ENCODE measurements at regions not wholly inside any gene's neighbourhood (a gene's known extent, or its start where the extent isn't known, plus 50 kb on each side); places are given as distances from the start of the nearest gene placed in this dataset.

GRCh38 chr6:108734271-108734922, 113.8 kb upstream of the ARMC2 start:
- in situ Hi-C loops (cut with HindIII; ENCODE audit: low sequenced_read_pairs): no loop called here

DNA sequence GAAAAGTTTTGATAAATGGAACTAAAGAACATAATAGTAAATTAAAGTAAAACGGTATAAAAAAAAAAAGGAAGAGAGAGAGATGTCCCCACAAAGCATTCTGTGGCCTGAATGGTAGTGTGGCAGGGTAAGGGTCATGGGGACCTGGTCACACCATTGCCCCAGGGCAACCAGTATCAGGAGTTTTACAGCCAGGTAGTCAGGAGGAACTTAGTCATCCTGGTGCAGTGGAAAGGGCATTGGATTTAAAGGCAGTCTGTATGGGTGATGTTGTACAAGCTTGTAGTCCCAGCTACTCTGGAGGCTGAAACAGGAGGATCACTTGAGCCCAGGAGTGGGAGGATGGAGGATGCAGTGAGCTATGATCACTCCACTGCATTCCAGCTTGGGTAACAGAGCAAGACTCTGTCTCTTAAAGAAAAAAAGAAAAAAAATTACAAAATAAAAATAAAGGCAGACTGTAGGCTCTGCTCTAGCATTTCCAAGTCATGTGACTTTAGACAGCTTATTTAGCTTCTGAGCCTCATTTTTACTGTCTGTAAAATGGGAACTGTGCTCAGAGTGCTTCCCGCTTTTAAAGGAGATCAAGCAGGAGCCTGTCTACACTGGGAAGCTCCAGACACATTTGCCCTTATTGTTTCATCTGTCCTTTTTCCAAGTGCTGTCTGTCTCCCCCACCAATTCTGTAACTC, 112.8 kb upstream of the ARMC2 start:
- in situ Hi-C loops (cut with HindIII; ENCODE audit: low sequenced_read_pairs): no loop called here

DNA sequence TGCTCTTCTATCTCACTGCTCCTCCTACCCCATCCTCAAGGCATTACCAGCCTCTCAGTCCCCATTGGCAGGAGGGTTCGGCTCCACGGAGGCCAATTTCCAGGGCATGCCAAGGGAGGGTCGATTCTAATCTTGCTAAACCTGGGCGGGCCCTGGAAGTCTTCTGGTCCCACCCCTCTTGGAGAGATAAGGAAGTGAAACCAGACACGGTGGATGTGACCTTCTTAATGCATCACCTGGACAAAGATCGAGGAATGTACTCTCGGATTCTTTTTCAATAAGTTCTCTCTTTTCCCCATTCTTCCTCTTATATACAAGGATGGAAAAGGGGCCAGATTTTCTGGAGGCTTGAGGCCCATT, 112.2 kb upstream of the ARMC2 start:
- in situ Hi-C loops (cut with HindIII; ENCODE audit: low sequenced_read_pairs): no loop called here

- in situ Hi-C loops (cut with HindIII; ENCODE audit: low sequenced_read_pairs): no loop called here
Measured at GRCh38 chr6:108736832-108737231, 111.4 kb upstream of the ARMC2 start.

DNA sequence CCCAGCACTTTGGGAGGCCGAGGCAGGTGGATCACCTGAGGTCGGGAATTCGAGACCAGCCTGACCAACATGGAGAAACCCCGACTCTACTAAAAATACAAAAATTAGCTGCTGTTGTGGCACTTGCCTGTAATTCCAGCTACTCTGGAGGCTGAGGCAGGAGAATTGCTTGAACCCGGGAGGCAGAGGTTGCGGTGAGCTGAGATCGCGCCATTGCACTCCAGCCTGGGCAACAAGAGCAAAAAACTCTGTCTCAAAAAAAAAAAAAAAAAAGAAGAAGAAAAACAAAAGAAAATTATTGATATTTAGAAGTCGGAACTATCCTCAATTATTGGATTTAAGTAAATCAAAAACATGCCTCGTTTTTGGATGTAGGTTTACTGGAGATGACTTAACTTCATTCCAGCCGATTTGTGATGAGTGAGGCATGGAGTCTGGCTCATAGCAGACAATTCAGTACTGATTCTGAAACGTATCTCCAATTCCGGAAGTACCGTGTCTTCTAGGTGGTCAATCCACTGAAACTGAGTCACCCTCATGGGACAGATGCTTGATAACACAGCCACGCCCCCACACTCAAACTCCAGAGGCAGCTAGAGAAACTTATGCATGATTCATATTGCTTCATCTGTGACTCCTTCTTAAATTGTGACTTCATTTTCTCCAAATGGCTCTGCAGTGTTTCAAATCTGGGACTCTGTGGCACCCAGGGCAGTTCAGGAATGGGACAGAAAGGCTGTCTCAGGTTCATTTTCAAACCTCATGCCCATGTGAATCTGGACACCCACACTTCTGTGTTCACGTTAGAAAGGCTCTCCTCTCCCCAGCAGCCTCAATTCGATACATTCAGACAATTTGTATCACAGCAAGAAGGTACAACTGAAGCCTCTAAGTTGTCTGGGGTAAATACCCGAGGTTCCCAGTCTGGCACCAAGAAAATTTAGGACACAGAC, 110.4 kb upstream of the ARMC2 start:
- in situ Hi-C loops (cut with HindIII; ENCODE audit: low sequenced_read_pairs): no loop called here

- in situ Hi-C loops (cut with HindIII; ENCODE audit: low sequenced_read_pairs): no loop called here
Measured at GRCh38 chr6:108738684-108739416, 109.4 kb upstream of the ARMC2 start.

GRCh38 chr6:108739496-108740330, 108.5 kb upstream of the ARMC2 start:
- in situ Hi-C loops (cut with HindIII; ENCODE audit: low sequenced_read_pairs): no loop called here

DNA sequence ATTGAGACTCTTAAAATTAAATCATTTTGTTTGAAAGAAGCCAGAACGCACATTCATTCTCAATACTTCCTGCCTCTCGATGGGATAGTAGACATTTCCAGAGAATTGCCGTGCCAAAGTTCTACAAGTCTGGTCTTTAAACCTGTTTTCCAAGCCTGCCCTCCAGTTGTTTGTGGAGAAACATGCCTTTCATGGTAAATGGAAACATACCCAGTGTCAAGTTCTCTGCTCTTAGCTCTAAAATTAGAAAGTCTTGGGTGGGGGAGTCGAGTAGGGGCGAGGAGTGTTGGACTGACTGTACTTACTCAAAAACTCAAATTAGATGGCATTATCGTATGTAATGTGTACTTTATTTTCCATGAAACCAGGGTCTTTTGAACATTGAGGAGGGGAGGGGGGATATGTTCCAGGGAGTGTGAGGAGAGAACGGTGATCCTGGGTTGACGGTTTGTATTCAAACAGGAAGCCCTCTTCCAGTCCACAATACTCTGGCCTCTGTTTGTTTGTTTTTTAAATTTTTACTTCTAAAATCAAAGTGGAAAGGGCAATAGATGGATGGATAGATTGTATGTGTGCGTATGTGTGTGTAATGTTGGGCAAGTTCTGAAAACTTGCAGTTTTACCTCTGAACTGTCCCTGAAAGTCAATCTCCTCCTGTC, 106.8 kb upstream of the ARMC2 start:
- in situ Hi-C loops (cut with HindIII; ENCODE audit: low sequenced_read_pairs): no loop called here

DNA sequence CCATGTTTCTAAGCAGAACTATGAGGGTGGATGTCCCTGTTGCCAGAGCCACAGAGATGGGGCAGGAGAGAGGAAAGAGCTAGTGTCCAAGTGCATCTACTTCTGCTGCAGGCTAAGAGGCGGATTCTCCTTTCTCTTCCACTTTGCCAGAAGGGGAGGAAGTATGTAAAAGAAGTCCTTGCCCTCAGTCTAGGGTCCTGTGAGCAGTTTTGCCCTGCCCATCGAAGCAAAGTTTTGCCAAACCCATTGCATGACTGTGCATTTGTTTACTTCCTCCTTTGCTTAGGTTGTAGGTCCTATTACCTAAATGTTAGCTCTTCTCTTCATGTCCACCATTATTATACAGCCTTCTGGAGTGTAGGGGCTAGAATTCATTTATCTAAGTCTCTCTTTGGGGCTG, 106.2 kb upstream of the ARMC2 start:
- in situ Hi-C loops (cut with HindIII; ENCODE audit: low sequenced_read_pairs): no loop called here

- in situ Hi-C loops (cut with HindIII; ENCODE audit: low sequenced_read_pairs): no loop called here
Measured at GRCh38 chr6:108744244-108744972, 103.8 kb upstream of the ARMC2 start.

- in situ Hi-C loops (cut with HindIII; ENCODE audit: low sequenced_read_pairs): no loop called here
Measured at GRCh38 chr6:108744996-108745395, 103.2 kb upstream of the ARMC2 start.

GRCh38 chr6:108745664-108746336, 102.4 kb upstream of the ARMC2 start:
- in situ Hi-C loops (cut with HindIII; ENCODE audit: low sequenced_read_pairs): no loop called here

GRCh38 chr6:108746366-108746765, 101.9 kb upstream of the ARMC2 start:
- in situ Hi-C loops (cut with HindIII; ENCODE audit: low sequenced_read_pairs): no loop called here

DNA sequence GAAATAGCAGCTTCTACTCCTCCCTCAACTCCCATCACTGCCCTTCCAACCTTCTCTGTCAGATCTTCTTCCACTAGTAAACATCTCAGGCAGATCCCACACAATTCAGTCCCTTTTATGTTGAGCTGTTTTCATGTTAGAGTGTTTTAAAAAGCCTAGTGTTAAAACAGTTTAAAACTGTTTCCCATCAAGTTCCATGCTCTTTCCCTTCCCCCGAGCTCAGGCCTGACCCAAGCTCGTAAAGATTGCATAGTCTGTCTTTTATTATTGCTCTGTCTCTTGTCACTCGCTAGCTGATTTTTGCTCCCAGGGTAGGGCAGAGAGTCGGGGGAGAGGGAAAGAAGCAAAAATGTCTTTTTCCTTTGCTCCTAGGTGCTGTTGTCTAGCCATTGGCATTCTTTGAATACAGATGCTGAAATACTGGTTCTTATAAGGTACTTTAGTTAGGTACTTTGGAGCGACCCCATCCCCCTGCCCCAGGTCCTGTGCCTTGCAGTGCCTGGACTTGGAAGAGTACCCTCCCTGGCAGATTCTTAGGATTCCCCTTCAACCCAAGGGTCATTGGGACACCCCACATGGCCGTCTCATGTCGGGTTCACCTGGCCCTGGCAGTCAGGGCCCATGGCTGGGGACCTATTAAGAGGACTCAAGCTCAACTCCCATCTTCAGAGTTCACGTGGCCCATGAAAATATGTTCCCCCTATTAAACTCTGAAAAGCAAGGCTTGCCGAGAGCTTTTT, 101.2 kb upstream of the ARMC2 start:
- in situ Hi-C loops (cut with HindIII; ENCODE audit: low sequenced_read_pairs): no loop called here

GRCh38 chr6:108748055-108748454, 100.2 kb upstream of the ARMC2 start:
- in situ Hi-C loops (cut with HindIII; ENCODE audit: low sequenced_read_pairs): no loop called here

DNA sequence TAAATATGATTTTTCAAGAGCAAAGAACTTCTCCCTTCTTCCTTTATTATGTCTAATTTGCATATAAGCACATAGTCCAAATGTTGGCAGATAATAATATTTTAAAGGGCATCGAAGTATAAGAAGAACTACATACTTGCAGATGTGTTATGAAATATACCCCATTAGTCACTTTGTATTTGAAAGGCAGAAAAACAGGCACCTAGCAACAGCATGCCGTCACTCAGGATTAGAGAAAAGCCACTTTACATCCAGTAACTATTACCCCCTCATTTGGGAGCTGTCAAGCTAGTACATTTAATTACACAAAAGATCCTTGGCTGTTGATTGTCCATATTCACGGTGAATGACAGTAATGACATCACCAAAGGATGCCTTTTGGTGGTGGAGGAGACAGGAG, 99.3 kb upstream of the ARMC2 start:
- in situ Hi-C loops (cut with HindIII; ENCODE audit: low sequenced_read_pairs): no loop called here

DNA sequence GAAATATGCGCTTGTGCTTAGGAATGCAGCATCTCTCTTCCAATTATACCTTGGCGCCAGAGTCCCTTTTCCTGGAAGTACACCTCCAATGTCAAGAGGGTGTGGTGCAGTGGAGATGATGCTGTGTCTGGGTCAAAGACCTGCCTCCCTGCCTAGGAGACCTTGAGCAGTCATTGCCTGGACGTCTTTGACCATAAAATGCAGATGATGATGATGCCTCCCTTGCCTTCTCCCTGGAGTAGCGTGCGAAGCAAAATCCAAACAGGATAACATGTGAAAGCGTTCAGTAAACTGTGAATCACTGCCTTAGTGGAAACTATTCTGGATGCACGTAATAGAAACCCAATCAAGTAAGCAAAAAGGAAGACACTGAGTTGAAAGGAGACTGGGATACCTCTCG, 97.4 kb upstream of the ARMC2 start:
- in situ Hi-C loops (cut with HindIII; ENCODE audit: low sequenced_read_pairs): no loop called here

GRCh38 chr6:108751282-108751681, 96.9 kb upstream of the ARMC2 start:
- in situ Hi-C loops (cut with HindIII; ENCODE audit: low sequenced_read_pairs): no loop called here
